HG02571 (cell line): ENCODE measurements at regions not wholly inside any gene's neighbourhood (a gene's known extent, or its start where the extent isn't known, plus 50 kb on each side); places are given as distances from the start of the nearest gene placed in this dataset.

ENCODE experiments used
- ATAC-seq: cut with Tn5 transposase; IDR thresholded peaks from one replicate; pipeline ENCODE4 v1.9.1; 2021; ENCODE audit warnings: mild to moderate bottlenecking, moderate library complexity; ENCODE audit not compliant: unreplicated experiment

GRCh38 chr9:95822583-95823431, 52.7 kb upstream of the ERCC6L2 start:
- peak; percentile 93 for ATAC-seq

GRCh38 chr9:95822015-95822414, 53.5 kb upstream of the ERCC6L2 start:
- no peak for ATAC-seq

- ATAC-seq = no peak
Observed at GRCh38 chr9:95820074-95820473, 55.4 kb upstream of the ERCC6L2 start.

- ATAC-seq = no peak
Observed at GRCh38 chr9:95819636-95820035, 55.9 kb upstream of the ERCC6L2 start.

GRCh38 chr9:95817205-95817604, 58.3 kb upstream of the ERCC6L2 start:
- no peak for ATAC-seq

GRCh38 chr9:95816716-95817115, 58.8 kb upstream of the ERCC6L2 start:
- no peak for ATAC-seq

- no peak for ATAC-seq
Observed at GRCh38 chr9:95815961-95816360, 59.5 kb upstream of the ERCC6L2 start.

- no peak for ATAC-seq
Observed at GRCh38 chr9:95815133-95815532, 60.4 kb upstream of the ERCC6L2 start.

- no peak for ATAC-seq
Observed at GRCh38 chr9:95813923-95814322, 61.6 kb upstream of the ERCC6L2 start.

- ATAC-seq = no peak
Observed at GRCh38 chr9:95810814-95811213, 64.7 kb upstream of the ERCC6L2 start.

- ATAC-seq = no peak
Observed at GRCh38 chr9:95810133-95810532, 65.4 kb upstream of the ERCC6L2 start.

GRCh38 chr9:95809686-95810085, 65.8 kb upstream of the ERCC6L2 start:
- ATAC-seq = no peak

GRCh38 chr9:95808011-95808410, 67.5 kb upstream of the ERCC6L2 start:
- no peak for ATAC-seq

- peak; percentile 53 for ATAC-seq
Observed at GRCh38 chr9:95807326-95807947, 68.1 kb upstream of the ERCC6L2 start.

GRCh38 chr9:95803197-95803596, 72.3 kb upstream of the ERCC6L2 start:
- no peak for ATAC-seq

GRCh38 chr9:95801797-95802196, 73.7 kb upstream of the ERCC6L2 start:
- ATAC-seq = no peak

GRCh38 chr9:95796029-95796428, 79.5 kb upstream of the ERCC6L2 start:
- ATAC-seq = no peak

- ATAC-seq = no peak
Observed at GRCh38 chr9:95793924-95794828, 81.3 kb upstream of the ERCC6L2 start.

- ATAC-seq = no peak
Observed at GRCh38 chr9:95791695-95792094, 83.8 kb upstream of the ERCC6L2 start.

GRCh38 chr9:95791286-95791685, 84.2 kb upstream of the ERCC6L2 start:
- no peak for ATAC-seq

- no peak for ATAC-seq
Observed at GRCh38 chr9:95788521-95788991, 86.9 kb upstream of the ERCC6L2 start.
